HG03469 (cell line): ENCODE measurements at regions not wholly inside any gene's neighbourhood (a gene's known extent, or its start where the extent isn't known, plus 50 kb on each side); places are given as distances from the start of the nearest gene placed in this dataset.
"Not testable (repeated sequence)": the region's sequence is repeated elsewhere in the genome, so short reads cannot be mapped to it uniquely, and the experiment has no call there.

ENCODE experiments used
- ATAC-seq: cut with Tn5 transposase; IDR thresholded peaks from one replicate; pipeline ENCODE4 v1.9.1; 2021; ENCODE audit warnings: mild to moderate bottlenecking, moderate library complexity, moderate number of reproducible peaks; ENCODE audit not compliant: unreplicated experiment

DNA sequence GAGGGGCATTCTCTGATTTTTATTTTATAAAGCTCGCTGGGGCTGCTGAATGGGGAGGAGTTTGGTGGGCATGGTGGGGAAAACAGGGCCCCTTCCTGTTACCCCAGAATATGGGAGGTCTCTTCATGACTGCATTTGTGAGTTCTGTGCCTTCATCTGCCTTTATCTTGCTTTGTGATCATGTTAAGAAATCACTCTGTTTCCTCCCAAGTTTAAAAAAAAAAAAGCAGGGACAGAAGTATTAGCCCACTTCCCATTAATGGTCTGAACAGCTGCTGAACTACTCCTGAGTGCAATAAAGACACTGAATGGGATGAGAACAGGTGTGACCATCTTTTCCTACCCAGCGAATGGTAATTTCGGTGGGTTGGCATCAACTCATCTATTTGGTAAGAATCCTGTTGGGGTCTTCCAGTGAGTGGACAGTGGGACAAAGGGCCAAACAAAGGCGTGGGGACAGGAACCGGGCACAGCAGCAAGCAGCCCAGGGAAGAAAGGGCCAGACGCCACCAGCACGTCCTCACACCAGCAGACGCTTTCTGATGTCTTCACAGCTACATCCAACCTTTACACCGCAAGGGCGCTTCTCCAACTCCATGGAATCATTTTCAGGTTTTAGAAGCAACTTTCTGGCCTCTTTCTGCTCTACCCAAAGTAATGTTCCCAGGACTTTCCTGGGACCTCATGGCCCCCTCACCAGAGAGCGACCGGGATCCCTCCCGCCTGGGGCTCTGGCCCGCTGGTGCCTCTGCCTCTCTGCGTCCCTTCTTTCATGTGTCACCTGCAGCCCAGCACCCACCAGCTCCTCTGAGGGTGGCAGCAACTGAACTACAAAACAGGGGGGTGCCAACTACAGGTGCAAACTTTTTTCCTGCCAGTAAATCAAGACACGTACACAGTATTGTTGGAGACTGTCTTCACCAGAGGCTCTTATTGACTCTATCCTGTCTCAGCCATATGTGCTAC, 160.2 kb downstream of the ADSS2 start:
- no peak for ATAC-seq

DNA sequence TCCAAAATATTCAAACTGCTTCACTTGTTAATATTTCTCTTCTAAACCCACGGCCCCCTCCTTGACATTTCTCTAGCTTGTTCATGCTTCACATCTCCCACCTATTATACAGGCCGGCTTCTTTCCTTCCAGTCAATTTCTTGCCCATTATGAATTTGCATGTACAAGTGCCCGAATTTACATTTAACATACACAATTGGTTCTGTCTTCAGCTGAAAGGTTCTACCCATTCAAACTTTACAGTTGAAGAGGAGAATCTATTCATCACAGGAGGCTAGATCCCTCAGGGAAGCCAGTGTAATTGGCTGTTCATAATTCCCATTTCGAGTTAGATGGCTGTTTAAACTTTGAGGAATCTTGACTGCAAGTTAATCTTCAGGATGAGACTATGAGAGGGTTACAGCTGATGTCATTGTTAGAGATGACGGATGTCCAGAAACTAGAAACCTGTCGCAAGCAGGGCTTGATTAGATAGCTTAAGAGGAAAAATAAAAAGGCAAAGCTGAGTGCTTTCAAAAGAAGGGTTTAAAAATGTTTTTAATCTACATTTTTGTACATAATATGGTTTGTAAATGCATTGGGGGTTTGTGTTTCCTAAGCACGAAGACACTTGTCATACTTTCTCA, 157.0 kb downstream of the ADSS2 start:
- ATAC-seq = no peak

GRCh38 chr1:244296003-244296402, 155.7 kb downstream of the ADSS2 start:
- ATAC-seq = no peak

- ATAC-seq = no peak
Observed at GRCh38 chr1:244296447-244296846, 155.3 kb downstream of the ADSS2 start.

- no peak for ATAC-seq
Observed at GRCh38 chr1:244297087-244297486, 154.6 kb downstream of the ADSS2 start.

GRCh38 chr1:244297616-244298015, 154.1 kb downstream of the ADSS2 start:
- no peak for ATAC-seq

- not testable (repeated sequence) for ATAC-seq
Observed at GRCh38 chr1:244300029-244300375, 151.7 kb downstream of the ADSS2 start.

DNA sequence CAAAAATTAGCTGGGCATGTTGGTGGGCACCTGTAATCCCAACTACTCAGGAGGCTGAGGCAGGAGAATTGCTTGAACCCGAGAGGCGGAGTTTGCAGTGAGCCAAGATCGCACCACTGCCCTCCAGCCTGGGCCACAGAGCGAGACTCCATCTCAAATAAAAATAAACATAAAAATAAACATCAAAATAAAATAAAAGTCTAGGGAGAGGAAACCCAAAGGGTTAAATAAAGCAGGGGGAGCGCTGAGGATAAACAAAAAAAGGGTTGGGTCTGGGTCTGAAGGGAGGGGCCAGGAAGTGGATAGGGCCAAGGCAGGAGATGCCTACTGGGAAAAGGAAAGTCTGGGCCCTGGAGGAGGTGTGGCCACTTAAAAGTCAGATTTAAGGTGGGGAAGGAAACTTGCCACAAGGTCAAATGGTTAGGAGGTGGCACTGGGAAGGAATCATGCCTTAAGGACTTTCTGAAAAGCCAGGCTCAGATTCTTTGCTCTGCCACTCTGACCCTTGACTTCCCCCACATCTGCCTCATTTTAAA, 150.0 kb downstream of the ADSS2 start:
- no peak for ATAC-seq

DNA sequence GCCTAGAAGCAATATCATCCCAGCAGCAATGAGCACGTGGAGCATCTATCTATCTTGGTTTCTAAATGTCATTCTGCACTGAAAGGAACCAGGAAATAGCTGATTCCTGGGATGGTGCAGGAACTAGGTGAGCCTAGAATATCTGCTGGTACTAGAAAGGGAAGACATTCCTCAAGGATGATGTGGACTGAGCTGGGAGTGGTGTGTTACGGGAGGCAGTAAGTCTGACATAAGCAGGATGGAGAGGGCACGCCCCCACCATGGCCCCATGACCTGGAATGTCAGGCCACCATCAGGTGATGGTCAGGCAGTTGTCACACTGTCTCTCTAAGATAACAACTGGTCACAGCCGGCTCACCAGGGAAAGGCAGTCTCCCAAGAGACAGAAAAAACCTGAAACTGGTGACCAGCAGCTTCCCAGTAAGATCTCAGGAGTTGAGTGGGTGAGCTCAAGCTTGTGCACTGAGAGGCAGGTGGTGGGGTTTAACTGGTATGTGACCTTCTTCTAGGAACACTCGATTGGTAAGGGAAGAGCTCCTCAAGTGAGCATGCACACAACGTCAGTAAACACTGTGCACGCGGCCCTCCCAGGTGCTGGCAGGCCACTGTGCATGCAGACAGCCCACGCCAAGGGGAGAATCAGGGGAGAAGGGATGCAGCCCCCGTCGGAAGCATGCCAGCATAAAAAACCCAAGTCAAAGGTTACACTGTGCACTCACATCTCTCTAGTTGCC, 148.7 kb downstream of the ADSS2 start:
- no peak for ATAC-seq

- ATAC-seq = no peak
Observed at GRCh38 chr1:244303610-244303969, 148.1 kb downstream of the ADSS2 start.

DNA sequence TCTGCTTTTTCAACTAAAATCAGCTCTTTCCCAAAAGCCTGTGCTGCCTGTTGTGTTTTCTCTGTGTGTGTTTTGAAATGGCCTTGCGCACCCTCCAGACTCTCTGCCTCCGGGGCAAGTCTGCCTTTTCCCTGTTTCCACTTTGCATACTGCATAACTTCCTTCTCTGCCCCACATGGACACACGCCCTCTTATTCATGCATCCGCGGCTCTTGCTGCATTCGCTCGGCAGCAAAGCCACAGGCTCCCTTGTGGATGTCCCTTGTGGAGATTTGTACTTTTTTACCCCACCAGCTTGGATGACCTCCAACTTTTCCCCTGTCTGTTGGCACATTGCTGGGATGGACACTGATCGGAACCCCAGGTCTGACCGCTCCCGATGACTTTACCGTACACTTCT, 147.6 kb downstream of the ADSS2 start:
- no peak for ATAC-seq

- ATAC-seq = no peak
Observed at GRCh38 chr1:244304656-244305055, 147.1 kb downstream of the ADSS2 start.

GRCh38 chr1:244305776-244306341, 145.8 kb downstream of the ADSS2 start:
- no peak for ATAC-seq

- no peak for ATAC-seq
Observed at GRCh38 chr1:244306544-244306943, 145.2 kb downstream of the ADSS2 start.

- not testable (repeated sequence) for ATAC-seq
Observed at GRCh38 chr1:244309191-244309590, 142.5 kb downstream of the ADSS2 start.

- no peak for ATAC-seq
Observed at GRCh38 chr1:244311784-244312532, 139.8 kb downstream of the ADSS2 start.

DNA sequence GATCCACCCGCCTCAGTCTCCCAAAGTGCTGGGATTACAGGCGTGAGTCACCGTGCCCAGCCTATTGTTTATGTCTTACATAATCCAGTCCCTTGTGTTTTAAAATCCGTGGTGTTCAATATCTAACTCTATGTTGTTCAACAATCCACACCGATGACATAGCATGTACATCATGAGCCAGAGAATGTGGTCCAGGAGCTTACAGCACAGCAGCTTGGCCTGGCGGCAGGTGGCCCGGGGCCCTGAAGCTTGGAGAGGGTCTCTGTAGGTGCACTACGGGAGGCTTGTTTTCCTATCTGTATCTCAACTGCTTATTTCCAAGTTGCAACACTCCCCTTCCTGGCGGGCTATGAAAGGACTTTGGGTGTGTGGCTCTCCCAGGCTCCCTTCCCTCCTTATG, 138.4 kb downstream of the ADSS2 start:
- no peak for ATAC-seq

DNA sequence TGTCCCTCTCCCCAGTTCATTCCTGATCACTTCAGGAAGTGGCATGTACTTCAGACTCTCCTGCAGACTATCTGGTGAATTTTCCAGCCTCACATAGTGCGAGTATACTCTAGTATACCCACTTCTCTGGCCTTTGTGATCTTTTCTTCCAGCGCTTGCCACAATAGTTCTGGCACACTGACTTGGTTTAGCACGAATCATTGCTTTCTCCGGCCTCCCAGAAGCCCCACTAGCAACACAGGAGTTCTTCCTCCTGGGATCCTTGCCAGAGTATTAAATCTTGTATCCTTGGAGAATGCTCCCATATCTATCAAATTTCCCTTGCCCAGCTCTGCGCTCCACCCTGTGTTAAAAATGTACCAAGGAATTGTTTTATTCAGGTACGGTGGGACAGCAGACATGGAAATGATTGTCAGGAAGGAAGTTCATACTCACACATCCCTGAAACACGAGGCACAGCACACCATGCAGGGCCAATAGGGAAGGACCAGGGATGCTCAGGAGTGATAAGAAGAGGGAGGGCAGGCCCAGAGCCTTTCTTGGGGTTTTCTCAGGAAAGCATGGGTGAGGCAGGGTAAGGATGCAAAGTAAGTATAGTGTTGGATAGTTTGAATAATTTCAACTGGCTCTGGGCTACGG, 136.7 kb downstream of the ADSS2 start:
- ATAC-seq = no peak

- no peak for ATAC-seq
Observed at GRCh38 chr1:244315996-244316395, 135.7 kb downstream of the ADSS2 start.

DNA sequence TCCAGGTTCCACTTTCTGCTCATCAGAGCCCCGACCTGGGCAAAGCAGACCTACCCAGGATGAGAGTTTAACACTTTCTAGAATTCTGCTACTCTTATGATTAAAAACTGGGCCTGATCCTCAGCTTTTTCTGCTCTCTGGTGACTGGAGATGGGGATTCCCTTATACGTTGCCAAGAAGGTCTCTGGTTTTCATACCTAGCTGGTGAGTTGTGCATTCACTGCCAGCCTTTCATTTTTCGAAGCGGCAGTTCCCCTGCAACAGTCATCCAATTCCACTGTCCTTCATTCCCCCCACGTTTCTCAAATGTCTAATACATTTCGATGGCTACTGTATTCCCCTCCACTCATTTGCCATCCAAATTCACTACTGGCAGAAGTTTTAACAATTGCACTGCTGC, 135.3 kb downstream of the ADSS2 start:
- ATAC-seq = no peak
